ENCODE measurements at regions not wholly inside any gene's neighbourhood (a gene's known extent, or its start where the extent isn't known, plus 50 kb on each side); places are given as distances from the start of the nearest gene placed in this dataset.

DNA sequence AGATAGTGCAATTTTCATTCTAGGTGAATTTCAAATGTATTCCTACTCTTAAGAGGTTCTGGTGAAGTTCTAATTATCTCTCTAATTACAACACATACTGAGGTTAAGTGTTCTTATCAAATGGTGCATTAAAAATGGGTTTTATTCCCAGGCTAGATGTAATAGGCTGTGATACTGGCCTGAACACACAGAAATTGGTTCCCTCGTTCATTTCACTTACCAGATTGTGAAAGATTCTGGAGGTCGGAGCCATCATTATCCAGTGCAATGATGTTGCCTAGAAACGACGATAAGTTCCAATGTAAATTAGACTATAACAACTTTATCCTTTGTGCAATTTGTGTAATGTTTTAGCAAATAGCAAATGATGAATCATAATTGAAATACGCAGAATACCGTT lies 172.6 kb upstream of the SOX4 start:
- intact Hi-C loops (cut with micrococcal nuclease): no loop called here

DNA sequence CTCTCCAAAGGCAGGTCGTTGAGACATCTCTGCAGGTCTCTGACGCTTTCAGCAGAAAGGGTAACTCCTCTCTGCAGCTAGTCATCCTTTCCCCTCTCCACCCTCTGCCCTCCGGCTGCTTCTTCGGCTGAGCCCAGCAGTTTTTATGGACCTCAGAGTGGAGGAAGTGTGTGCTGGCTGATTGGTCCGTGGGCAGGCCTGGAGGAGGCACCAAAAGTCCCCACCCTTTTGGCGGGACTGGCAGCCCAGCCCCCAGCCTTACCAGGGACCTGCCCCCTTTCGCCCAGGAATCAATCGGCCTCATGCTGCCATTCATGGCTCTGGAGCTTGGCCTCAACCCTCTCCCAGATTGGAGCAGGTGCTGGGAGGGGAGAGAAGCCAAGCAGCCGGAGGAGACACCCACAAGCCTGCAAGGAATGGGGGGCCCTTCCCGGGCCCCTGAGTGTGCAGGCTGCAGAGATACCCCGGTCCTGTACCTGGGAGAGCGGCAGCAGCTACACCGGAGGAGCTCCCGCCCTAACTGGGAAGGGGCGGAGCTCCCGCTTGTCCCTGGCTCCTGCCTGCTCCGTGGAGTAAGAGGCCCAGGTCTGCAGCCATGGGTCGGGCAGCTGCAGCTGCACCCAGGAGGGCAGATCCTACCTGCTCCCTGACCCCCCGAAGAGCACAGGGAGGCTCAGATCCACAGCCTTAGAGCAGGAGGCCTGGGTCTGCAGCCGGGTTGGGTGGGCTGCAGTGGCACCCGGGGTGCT lies 170.3 kb upstream of the SOX4 start:
- intact Hi-C loops (cut with micrococcal nuclease): no loop called here

DNA sequence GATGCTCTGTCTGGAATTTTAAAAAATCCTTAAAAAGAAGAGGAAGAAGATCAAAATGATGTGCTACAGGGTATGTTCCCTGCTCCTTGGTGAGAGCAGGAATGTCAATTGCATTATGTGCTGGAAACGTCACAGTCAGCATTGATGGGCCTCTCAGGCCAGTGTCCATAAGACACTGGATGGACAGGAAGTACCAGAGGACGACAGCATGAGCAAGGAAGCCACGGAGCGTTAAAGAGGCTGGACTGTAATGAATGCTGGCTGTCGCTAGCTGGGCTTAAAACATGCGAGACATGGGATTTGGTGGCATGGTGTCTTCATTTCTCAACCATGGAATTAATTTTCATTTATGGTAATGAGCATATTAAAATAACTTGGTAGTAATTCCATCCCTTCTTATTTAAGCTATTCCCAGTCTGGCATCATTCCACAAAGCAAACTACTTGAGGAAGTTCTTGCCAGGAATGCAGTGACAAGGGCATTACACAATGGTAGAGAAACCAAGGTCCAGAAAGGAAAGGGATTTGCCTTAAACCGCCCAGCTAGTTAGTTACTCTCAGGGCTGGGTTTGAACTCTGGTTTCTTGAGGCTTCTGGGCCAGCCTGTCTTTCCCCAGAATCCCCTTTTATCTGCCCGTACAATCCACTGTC lies 166.6 kb upstream of the SOX4 start:
- intact Hi-C loops (cut with micrococcal nuclease): no loop called here

DNA sequence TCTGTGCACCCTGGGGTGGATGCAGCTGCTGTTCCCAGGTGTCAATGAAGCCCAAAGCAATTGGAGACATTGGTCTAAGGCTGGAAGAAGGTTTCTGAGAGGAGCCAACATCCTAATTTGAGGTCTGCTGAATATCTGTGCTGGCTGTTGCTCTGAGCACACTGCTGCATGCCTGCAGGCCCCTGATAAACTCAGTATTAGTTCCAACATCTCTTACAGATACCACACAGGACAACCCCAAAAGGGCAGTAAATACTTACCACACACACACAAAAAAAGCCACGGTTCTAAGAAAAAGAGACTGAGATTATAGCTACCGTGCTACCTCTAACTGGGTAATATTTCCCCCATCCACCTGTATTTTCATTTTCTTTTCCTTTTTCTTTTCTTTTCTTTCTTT lies 164.3 kb upstream of the SOX4 start:
- intact Hi-C loops (cut with micrococcal nuclease): no loop called here

DNA sequence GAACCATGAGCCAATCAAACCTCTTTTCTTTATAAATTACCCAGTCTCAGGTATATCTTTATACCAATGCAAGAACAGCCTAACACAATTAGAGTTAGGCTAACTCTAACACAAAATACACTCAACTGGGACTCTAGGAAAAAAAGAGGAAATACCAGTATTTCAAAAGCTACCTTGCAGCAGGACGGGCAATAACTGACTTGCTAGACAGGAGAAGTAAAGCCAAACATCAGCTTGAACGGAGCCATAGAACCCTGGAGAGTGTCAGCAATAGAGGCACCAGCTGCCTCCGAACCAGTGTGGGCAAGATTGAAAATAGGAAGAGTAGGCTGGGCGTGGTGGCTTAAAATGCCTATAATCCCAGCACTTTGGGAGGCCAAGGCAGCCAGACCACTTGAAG lies 162.0 kb upstream of the SOX4 start:
- intact Hi-C loops (cut with micrococcal nuclease): no loop called here

DNA sequence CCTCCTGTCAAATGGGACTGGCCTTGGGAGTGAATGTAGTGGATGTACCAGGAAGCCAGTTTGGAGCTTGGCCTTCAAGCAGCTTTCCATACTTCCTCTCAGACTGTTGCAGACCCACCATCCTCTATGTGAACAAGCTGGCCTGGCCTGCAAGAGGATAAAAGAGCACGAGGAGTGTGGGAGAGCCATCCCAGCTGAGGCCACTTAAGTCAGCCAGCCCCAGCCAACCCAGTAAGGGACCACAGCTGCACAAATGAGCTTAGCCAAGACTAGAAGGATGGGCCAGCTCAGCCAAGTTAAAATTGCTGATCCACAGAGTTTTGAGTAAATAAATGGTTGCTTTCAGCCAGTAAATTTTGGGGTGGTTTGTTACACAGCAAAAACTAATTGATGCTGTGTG lies 156.9 kb upstream of the SOX4 start:
- intact Hi-C loops (cut with micrococcal nuclease): no loop called here

DNA sequence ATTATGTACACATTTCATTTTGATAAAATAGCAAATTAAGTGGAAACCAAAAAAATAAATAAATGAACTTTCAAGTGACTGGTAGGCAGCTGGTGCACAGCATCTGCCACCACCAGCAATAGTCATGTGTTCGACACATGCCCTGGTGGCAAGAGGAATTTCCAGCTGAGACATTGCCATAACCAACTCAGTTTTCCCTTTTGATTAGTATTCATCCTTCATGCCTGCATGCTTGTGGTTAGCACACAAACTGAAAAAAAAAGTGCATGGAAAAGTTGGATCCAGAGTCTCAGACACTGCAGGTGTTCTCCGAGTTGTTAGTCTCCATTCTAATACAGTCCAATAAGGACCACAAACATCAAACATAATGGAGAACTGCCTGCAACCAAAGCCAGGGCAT lies 156.0 kb upstream of the SOX4 start:
- intact Hi-C loops (cut with micrococcal nuclease): no loop called here

DNA sequence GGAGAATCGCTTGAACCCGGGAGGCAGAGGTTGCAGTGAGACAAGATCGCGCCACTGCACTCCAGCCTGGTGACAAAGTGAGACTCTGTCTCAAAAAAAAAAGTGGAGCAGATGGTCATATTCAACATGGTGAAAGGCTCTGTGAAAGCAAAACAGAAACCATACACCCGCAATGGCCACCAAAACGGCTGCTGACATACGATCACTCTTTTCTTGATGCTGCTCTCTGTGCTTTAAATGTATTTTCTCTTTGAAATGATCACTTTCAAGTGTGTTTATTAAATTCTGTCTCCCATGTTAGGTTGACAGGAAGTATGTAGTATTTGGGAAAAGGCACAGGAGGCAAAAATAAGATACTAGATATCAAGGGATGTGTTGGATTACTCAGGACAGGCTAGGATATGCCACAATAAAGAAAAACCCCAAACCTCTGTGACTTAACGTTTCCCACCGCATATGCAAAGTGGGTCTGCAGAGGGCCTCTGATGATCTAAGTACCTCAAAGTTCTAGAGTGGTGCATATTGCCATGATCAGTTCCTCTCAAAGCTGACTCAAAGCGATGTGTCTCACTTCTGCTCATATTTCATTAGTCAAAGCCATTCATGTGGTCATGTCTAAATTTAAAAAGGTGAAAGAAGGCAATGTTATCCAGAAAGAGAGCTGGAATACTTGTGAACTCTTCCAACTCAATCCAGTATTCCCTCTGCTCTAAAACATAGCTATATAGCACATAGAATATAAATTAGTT lies 155.1 kb upstream of the SOX4 start:
- intact Hi-C loops (cut with micrococcal nuclease): loop anchor here (2.0 kb wide), 1 partner anchor 150 kb away; no protein-coding TSS in a partner anchor

DNA sequence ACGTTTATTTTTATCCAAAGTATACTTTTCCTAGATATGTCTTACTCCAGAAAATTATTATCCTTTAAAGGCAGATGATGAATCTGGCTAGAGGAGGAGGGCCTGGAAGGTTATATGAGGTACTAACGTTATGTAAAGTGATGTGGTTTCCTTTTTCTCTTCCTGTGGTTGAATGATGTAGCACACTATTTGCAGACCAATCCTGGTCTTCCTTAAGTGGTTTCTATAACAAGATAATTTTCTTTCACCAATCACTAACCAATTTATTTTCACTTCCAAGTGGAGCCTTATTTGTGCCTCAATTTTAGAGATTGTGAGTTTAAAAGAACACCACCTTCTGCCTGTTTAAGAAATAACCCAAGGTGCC lies 154.6 kb upstream of the SOX4 start:
- intact Hi-C loops (cut with micrococcal nuclease): loop anchor here (2.0 kb wide), 1 partner anchor 150 kb away; no protein-coding TSS in a partner anchor

DNA sequence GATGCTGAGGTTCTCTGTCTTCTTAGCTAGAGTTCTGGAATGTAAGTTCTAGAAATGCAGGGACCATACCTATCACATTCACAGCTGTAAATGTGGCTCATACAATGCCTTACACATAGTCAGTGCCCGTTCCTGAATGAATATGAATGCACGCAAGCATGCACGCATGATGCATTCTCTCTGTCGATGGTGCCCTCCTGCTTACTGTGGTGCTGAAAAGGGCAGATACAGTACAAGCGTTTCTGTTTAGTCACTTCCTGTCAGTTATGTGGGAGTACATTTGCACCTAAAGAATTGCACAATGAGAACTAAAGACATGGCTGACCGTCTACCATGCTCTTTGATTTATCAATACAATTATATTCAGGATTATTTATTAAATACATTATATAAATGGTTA lies 152.2 kb upstream of the SOX4 start:
- intact Hi-C loops (cut with micrococcal nuclease): no loop called here

DNA sequence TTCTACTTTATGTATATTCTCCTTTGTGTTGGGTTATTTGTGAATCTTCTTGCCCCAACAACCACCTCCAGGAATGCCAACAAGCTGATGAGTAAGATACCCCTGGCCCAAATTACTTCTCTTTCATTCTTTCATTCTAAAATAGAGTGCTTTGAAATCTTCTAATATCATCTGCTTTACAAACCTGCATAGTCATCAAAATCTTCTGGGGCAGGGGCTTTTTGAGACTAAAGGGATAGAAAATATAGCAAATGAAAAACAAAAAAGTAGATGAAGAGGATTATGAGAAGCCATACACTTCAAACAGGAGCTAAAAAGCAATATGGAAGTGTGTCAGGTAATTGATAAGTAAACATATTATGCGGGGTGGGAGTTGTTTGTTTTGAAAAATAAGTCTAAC lies 150.7 kb upstream of the SOX4 start:
- intact Hi-C loops (cut with micrococcal nuclease): no loop called here

DNA sequence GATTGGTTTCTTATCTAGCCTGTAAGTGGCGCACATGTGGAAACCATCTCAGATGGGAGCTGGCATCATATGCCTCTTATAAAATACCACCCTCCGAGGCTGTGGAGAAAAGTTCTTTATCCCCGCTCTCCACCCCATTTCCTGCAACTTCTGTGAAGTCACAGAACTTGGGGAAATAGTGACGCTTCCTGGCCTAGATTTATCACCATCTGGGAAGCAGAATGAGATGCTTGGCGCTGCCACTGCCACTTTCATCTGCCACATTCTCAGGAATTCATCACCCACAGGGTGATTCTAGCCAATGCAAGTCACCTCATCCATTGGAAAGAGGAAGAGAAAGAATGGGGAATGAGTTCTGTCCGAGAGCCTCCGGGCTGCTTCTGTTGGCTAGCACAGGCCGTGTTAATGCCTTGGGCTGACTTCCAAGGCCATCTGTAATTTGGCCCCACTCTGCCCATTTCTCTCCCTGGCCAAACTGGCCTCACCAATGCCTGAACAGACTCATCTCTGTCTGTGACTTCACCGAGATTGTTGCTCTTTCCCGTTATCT lies 148.8 kb upstream of the SOX4 start:
- intact Hi-C loops (cut with micrococcal nuclease): no loop called here

DNA sequence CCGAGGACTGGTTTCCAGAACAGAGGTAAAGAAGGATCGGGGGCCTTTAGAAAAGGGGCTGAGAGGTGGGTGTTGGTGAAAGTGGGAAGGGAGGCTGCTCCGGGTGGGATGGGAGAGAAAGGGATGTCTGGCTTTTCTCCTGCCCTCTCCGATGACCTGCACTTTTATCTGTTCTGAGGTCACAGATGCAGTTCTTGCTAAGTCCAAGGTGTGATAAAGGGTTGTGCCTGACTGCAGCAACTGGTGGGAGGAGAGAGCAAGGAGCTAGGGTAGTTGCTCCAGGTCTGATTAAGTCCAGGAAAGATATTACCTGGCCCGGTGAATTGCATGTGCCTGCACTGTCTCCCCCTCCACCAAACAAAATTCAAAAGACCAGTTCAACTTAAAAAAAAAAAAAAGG lies 145.6 kb upstream of the SOX4 start:
- intact Hi-C loops (cut with micrococcal nuclease): no loop called here

DNA sequence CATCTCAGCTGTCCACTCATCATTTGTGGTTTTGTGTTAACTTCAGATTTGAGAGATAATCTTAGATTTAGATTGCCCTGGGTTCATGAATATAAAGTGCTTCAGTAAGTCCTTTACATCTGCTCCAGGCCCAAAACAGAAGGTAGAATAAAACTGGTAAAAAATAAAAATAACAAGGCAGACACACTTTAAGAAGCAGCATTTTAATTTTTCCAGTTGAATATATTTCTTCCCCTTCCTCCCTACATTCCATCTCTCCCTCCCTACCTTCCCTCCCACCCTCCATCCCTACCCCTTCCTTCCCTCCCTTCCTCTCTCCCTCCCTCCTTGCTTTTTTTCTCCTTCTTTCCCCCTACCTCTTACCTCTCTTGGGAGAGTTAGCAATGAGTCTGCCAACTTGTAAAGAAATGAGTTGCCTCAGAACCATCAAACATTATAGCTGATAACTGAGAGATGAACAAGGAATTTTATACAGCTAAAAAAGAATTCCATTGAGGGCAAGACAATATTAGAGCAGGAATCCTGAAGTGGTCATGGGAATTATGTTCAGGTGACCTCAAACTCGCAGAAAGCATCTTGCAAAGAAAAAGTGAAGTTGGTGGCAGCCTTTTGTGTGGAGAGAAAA lies 145.0 kb upstream of the SOX4 start:
- intact Hi-C loops (cut with micrococcal nuclease): no loop called here

DNA sequence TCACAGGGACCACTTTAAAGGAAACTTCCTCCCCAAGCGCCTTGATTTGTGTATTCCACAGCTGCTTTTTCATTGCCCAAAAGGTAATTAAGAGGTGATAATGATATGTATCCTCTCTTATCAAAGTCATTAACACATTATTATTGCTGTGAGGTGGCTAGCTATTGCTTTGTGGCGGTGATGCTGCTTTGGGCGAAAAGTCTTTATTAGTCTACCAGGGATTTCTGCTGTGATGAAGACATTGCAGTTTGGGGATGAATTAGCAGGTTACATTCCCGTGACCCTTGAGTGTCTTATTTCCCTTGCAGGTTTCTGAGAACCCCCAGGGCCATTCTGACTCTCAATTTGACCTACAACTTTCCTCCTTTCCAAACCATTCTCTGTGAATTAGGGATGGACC lies 143.4 kb upstream of the SOX4 start:
- intact Hi-C loops (cut with micrococcal nuclease): no loop called here

DNA sequence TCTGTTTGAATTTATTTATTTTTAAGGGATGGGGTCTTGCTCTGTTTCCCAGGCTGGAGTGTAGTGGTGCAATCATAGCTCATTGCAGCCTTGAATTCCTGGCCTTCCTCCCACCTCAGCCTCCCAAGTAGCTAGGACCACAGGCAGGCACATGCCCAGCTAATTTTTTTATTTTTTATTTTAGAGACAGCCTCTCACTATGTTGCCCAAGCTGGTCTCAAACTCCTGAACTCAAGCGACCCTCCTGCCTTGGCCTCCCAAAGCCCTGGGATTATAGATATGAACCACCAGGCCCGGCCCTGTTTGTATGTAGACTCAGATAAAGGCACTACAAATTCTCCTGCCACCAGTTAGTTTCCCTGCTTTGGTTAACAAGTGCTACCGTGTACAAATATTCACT lies 142.9 kb upstream of the SOX4 start:
- intact Hi-C loops (cut with micrococcal nuclease): no loop called here

DNA sequence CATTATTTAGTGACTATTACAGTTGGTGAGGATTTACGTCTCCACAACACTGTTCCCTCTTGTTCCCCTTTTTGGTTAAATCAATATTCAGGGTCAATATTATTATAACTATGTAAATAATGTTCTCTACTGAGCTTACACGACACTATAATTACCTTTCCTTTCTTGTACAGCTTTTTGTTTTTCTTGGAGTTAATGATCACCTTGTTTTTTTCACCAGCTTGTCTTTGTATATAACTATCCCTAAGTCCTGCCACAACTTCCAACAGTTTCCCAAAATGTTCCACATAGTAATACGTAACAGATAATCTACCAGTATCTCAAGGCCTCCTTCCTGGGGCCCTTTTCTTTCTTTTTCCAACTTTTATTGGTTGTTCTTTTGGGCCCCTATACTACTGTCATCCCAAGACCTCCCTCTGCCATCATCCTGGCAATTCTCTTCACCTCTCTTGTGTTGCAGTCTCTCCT lies 142.0 kb upstream of the SOX4 start:
- intact Hi-C loops (cut with micrococcal nuclease): no loop called here

DNA sequence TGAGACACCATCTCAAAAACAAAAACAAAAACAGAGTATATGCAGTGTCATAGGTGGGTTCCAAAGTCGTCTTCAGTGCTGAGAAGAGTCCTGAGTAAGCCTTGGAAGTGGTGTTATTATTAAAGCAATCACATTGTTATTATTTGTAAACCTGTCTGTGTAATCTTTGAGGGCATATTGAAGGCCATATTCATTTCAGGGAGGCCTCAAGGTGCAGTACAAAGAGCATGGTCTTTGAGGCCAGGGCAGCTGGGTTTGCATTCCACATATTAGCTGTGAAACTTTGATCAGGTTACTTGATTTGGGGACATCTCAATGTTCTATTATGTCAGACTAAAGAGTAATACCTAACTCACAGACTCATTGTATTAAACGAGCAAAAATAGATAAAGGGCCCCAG lies 139.3 kb upstream of the SOX4 start:
- intact Hi-C loops (cut with micrococcal nuclease): no loop called here

DNA sequence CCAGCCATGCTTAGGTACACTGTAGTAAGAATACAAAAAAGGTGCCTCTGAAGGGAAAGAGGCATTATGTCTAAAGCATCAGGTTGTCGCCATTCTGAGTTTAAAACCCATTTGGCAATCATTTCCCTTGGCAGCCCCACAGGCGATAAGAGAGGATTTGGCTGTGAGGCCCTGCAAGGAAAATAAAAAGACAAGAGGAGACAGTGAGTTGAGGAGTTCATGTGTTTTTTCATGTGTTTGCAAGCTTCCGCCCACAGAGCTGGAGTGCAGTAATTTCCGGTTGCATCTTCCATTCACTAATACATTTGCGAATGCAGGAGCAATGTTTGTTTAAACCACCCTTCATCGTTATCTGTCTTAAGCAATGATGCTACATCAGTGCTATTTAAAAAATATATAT lies 138.5 kb upstream of the SOX4 start:
- intact Hi-C loops (cut with micrococcal nuclease): no loop called here

DNA sequence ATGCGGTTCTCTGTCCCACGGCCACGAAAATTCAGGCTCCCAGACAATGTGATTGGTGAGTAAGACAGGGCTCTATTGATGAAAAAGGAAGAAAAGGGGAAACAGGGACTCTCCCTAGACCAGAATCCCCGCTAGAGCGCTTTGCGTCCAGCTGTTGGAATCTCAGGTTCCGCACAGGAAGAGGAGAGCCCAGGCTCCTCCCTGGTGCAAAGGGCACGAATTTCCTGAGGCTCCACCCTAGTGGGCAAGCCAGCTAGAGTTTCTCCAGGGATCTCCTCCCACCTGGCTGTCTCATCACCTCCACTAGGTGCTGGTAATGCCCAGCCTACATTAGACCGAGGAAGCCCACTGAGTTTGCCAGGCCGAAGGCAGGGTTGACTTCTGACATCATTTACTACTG lies 135.9 kb upstream of the SOX4 start:
- intact Hi-C loops (cut with micrococcal nuclease): no loop called here

DNA sequence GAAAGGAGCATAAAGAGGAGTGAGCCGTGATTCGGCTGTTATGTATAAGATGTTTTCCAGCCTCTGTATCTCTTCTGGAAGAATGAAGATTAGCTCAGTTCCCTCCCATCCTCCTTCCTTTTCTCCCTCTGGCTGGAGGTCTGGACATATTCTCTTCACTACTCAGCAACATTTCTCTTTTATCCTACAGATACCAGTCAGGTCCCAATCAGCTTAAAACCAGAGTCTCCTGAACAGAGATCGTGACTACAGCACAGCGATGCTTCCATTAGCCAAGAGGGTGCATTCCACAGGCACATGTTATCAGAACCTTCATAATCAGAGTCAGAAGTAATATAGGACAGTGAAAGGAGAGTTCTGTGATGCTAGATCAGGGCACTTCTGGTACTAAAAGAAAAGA lies 133.9 kb upstream of the SOX4 start:
- intact Hi-C loops (cut with micrococcal nuclease): no loop called here
